RWPE2 (cell line): ENCODE measurements at regions not wholly inside any gene's neighbourhood (a gene's known extent, or its start where the extent isn't known, plus 50 kb on each side); places are given as distances from the start of the nearest gene placed in this dataset.

Experiments
- ATAC-seq: fragments of 200-7000 bp; cut with Tn5 transposase; 3 replicates; pipeline ENCODE4 v1.9.1; 2021; ENCODE audit warnings: low read depth
- DNase-seq: peaks from one replicate; pipeline ENCODE4 v3.0.0-alpha.2; 2020; ENCODE audit warnings: low spot score
- H3K27ac ChIP-seq: fragments of 450-650 bp; 2 replicates; pipeline ENCODE4 v1.5.1; 2017; ENCODE audit warnings: mild to moderate bottlenecking; ENCODE audit not compliant: poor library complexity, severe bottlenecking
- H3K27me3 ChIP-seq: fragments of 250-450 bp; sonication (Bioruptor Pico); 2 replicates; pipeline ENCODE4 v1.5.1; 2021; ENCODE audit warnings: mild to moderate bottlenecking, moderate library complexity; ENCODE audit not compliant: insufficient read depth, poor library complexity, severe bottlenecking
- H3K36me3 ChIP-seq: fragments of 250-450 bp; sonication (Bioruptor Pico); 2 replicates; pipeline ENCODE4 v1.5.1; 2020; ENCODE audit warnings: low read depth, mild to moderate bottlenecking, moderate library complexity
- H3K4me1 ChIP-seq: fragments of 250-450 bp; sonication (Bioruptor Pico); 2 replicates; pipeline ENCODE4 v1.5.1; 2021; ENCODE audit warnings: mild to moderate bottlenecking, moderate library complexity; ENCODE audit not compliant: insufficient read depth, poor library complexity, severe bottlenecking
- H3K4me3 ChIP-seq: fragments of 250-450 bp; sonication (Bioruptor Pico); 2 replicates; pipeline ENCODE4 v1.5.1; 2021; ENCODE audit warnings: mild to moderate bottlenecking, moderate library complexity; ENCODE audit not compliant: severe bottlenecking
- H3K9me3 ChIP-seq: fragments of 250-450 bp; sonication (Bioruptor Pico); 2 replicates; pipeline ENCODE4 v1.5.1; 2021; ENCODE audit warnings: mild to moderate bottlenecking, moderate library complexity; ENCODE audit not compliant: severe bottlenecking
- CTCF ChIP-seq: fragments of 450-650 bp; IDR thresholded peaks from one replicate; pipeline ENCODE4 v1.5.1; 2017; ENCODE audit warnings: mild to moderate bottlenecking, moderate library complexity; ENCODE audit not compliant: poor library complexity, severe bottlenecking

GRCh38 chr6:26206868-26207801 is 119.9 kb downstream of the HFE start:
- DNase-seq (no peak), ATAC-seq (no peak)
- Histone ChIP-seq H3K9me3 (no peaks in the 10 kb centered on the region), H3K4me3 (no peak overlapping the region), H3K36me3 (no peaks in the 10 kb centered on the region), H3K27me3 (no peaks in the 10 kb centered on the region), H3K27ac (peak overlapping the region; percentile 93), H3K4me1 (peaks cover 3% of the 10 kb centered on the region)
- no peak for TF ChIP-seq CTCF

- Histone ChIP-seq H3K9me3 (no peaks in the 10 kb centered on the region), H3K36me3 (no peaks in the 10 kb centered on the region), H3K4me3 (no peak overlapping the region), H3K27ac (no peak overlapping the region), H3K4me1 (no peaks in the 10 kb centered on the region), H3K27me3 (no peaks in the 10 kb centered on the region)
- ATAC-seq (no peak), DNase-seq (no peak)
- no peak for TF ChIP-seq CTCF
These were observed 124.7 kb downstream of the HFE start for GRCh38 chr6:26211963-26212362.

GRCh38 chr6:26213334-26214075 is 126.3 kb downstream of the HFE start:
- no peak overlapping the region for H3K4me3 ChIP-seq
- H3K27me3 ChIP-seq, result no peaks in the 10 kb centered on the region
- H3K36me3 ChIP-seq, result no peaks in the 10 kb centered on the region
- H3K4me1 ChIP-seq, result no peaks in the 10 kb centered on the region
- no peak for TF ChIP-seq CTCF
- DNase-seq, result no peak
- no peak for ATAC-seq
- H3K9me3 ChIP-seq, result no peaks in the 10 kb centered on the region
- H3K27ac ChIP-seq, result peak overlapping the region; percentile 10

GRCh38 chr6:26214803-26215584 is 127.8 kb downstream of the HFE start:
- Histone ChIP-seq H3K9me3 (no peaks in the 10 kb centered on the region), H3K4me1 (no peaks in the 10 kb centered on the region), H3K27ac (peak overlapping the region; percentile 80), H3K4me3 (peak overlapping the region; percentile 49), H3K27me3 (no peaks in the 10 kb centered on the region), H3K36me3 (no peaks in the 10 kb centered on the region)
- no peak for TF ChIP-seq CTCF
- ATAC-seq (no peak), DNase-seq (no peak)
